ENCODE measurements at regions not wholly inside any gene's neighbourhood (a gene's known extent, or its start where the extent isn't known, plus 50 kb on each side); places are given as distances from the start of the nearest gene placed in this dataset.

DNA sequence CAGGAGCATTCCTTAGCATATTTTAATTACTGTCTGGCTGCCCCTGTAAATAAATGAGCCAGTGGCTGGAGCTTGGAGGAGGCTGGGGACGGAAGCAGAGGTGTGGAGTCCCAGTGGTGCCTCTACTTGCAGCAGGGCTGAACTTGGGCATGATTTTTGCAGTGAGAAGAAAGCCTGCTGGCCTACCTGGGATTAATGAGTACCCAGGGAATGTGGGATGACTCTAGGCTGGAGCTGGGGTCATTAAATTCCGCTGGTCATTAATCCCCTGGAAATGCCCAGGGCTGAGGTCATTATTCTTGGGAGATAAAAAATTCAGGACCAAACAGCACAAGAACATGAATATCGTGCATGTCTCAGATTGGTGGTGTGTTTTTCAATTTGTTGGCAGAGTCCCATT lies 753.3 kb downstream of the VRK1 start (continued):
- TF ChIP-seq, protein P1, sequence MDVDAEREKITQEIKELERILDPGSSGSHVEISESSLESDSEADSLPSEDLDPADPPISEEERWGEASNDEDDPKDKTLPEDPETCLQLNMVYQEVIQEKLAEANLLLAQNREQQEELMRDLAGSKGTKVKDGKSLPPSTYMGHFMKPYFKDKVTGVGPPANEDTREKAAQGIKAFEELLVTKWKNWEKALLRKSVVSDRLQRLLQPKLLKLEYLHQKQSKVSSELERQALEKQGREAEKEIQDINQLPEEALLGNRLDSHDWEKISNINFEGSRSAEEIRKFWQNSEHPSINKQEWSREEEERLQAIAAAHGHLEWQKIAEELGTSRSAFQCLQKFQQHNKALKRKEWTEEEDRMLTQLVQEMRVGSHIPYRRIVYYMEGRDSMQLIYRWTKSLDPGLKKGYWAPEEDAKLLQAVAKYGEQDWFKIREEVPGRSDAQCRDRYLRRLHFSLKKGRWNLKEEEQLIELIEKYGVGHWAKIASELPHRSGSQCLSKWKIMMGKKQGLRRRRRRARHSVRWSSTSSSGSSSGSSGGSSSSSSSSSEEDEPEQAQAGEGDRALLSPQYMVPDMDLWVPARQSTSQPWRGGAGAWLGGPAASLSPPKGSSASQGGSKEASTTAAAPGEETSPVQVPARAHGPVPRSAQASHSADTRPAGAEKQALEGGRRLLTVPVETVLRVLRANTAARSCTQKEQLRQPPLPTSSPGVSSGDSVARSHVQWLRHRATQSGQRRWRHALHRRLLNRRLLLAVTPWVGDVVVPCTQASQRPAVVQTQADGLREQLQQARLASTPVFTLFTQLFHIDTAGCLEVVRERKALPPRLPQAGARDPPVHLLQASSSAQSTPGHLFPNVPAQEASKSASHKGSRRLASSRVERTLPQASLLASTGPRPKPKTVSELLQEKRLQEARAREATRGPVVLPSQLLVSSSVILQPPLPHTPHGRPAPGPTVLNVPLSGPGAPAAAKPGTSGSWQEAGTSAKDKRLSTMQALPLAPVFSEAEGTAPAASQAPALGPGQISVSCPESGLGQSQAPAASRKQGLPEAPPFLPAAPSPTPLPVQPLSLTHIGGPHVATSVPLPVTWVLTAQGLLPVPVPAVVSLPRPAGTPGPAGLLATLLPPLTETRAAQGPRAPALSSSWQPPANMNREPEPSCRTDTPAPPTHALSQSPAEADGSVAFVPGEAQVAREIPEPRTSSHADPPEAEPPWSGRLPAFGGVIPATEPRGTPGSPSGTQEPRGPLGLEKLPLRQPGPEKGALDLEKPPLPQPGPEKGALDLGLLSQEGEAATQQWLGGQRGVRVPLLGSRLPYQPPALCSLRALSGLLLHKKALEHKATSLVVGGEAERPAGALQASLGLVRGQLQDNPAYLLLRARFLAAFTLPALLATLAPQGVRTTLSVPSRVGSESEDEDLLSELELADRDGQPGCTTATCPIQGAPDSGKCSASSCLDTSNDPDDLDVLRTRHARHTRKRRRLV (CRISPR knock-in tag; IDR thresholded peaks at IDR 0.05): no peak
- TF ChIP-seq ADNP (CRISPR knock-in tag; IDR thresholded peaks at IDR 0.05) (no peak), MAZ (IDR thresholded peaks at IDR 0.05; ENCODE audit: borderline replicate concordance, low read depth, low read length) (no peak), MAZ (CRISPR knock-in tag; IDR thresholded peaks at IDR 0.05; ENCODE audit: low read depth) (no peak)

DNA sequence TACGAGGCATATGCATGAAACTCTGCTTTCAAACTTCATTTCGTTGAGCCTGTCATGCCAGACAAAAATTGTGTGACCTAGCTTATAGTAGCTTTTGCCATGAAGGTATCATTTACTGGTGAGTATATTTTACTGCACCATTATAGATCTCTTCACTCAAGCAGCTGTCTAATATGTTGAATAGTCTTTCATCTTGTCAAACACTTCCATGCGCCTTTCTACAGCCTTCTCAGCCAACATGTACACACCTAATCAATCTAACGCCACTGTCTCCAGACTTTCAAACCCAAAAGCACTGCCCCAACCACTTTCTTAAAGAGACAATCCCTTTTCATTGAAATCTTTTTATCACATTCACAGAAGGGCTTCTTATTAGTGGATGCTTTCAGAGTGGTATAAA lies 757.4 kb downstream of the VRK1 start:
- no TSS peak for BruUV-seq (replicated peaks)
- H3K9me3 ChIP-seq (ENCODE audit: low read length): peaks cover 62% of the 10 kb centered on the region
- FAIRE-seq (no peak), DNase-seq (ENCODE audit: low spot score) (no peak), ATAC-seq (no peak)
- 19% methylated on average over 4 of the region's 4 CpGs for WGBS (ENCODE audit: low lambda C conversion rate)
- no peak overlapping the region for H3K9ac ChIP-seq (ENCODE audit: insufficient read depth, low read depth, low read length)
- H3K27ac ChIP-seq (ENCODE audit: extremely low read length, insufficient read depth, low read length): no peak overlapping the region
- H2AFZ ChIP-seq (ENCODE audit: low read length): no peak overlapping the region
- no peaks in the 10 kb centered on the region for H3K27me3 ChIP-seq (ENCODE audit: control insufficient read depth in 1 of 2, insufficient read depth in 2 of 2, low read length in 2 of 2)
- no peaks in the 10 kb centered on the region for H3K4me1 ChIP-seq (ENCODE audit: insufficient read depth, low read length)
- POLR2A ChIA-PET: no interaction called here
- H3K4me2 ChIP-seq (ENCODE audit: low read depth, low read length): no peak overlapping the region
- CTCF ChIA-PET (ENCODE audit: low intra/inter-chr PET ratio, low total read pairs): no interaction called here
- H4K20me1 ChIP-seq (ENCODE audit: insufficient read depth, low read length): no peaks in the 10 kb centered on the region
- in situ Hi-C loops (cut with HindIII; ENCODE audit: extremely low pct_ligation_motif_present, low pct_unique_long_range_greater_than_20kb): no loop called here
- H3K4me3 ChIP-seq (replicated peaks in 1 of 3; ENCODE audit: insufficient read depth in 1 of 3, low read depth in 2 of 3, low read length in 3 of 3): no peak overlapping the region
- no peak for TF ChIP-seq CBX5 (CRISPR knock-in tag; IDR thresholded peaks at IDR 0.05; ENCODE audit: borderline replicate concordance)
- no peak for TF ChIP-seq ETV6 (CRISPR knock-in tag; conservative IDR thresholded peaks at IDR 0.05)
- TF ChIP-seq NCOR1 (IDR thresholded peaks at IDR 0.05; ENCODE audit: borderline replicate concordance, low read length): no peak
- TF ChIP-seq KMT2A (CRISPR knock-in tag; IDR thresholded peaks at IDR 0.05): no peak
- TF ChIP-seq NFATC3 (CRISPR knock-in tag; IDR thresholded peaks at IDR 0.05): no peak
- H3K36me3 ChIP-seq (replicated peaks in 1 of 2; ENCODE audit: control insufficient read depth in 1 of 2, insufficient read depth in 2 of 2, low read length in 2 of 2): no peaks in the 10 kb centered on the region
- H3K79me2 ChIP-seq (ENCODE audit: insufficient read depth, low read length): no peaks in the 10 kb centered on the region
- intact Hi-C loops (cut with micrococcal nuclease; ENCODE audit: unreplicated experiment): no loop called here

Data from HepG2 (cell line).